Liver (tissue), 8 donors: ENCODE measurements at regions not wholly inside any gene's neighbourhood (a gene's known extent, or its start where the extent isn't known, plus 50 kb on each side); places are given as distances from the start of the nearest gene placed in this dataset.

Experiments
- DNase-seq: peaks from one replicate; pipeline ENCODE4 v3.0.0-alpha.2; 2017; ENCODE audit warnings: low spot score
- H3K27ac ChIP-seq, 2 donors: one replicate each; pipeline ENCODE4 v1.7.0; 2013; ENCODE audit warnings: inconsistent platforms in 2 of 2, low read length in 2 of 2, control low read depth in 1 of 2, low read depth in 1 of 2, mild to moderate bottlenecking in 1 of 2
- H3K27me3 ChIP-seq, 4 donors: one replicate each; pipeline versions ENCODE4 v1.6.1 to v1.7.0; 2013; ENCODE audit warnings: low read length in 3 of 4, inconsistent platforms in 1 of 4, mild to moderate bottlenecking in 1 of 4, moderate library complexity in 1 of 4; ENCODE audit not compliant: control insufficient read depth in 4 of 4, insufficient read depth in 4 of 4
- H3K36me3 ChIP-seq, 4 donors: one replicate each; pipeline versions ENCODE4 v1.6.1 to v1.7.0; 2013; ENCODE audit warnings: low read length in 3 of 4, mild to moderate bottlenecking in 3 of 4, low read depth in 1 of 4, moderate library complexity in 1 of 4; ENCODE audit not compliant: control insufficient read depth in 4 of 4, insufficient read depth in 3 of 4
- H3K4me1 ChIP-seq, 4 donors: one replicate each; pipeline versions ENCODE4 v1.6.1 to v1.7.0; 2013; ENCODE audit warnings: low read length in 3 of 4, mild to moderate bottlenecking in 3 of 4, moderate library complexity in 1 of 4; ENCODE audit not compliant: control insufficient read depth in 4 of 4, insufficient read depth in 4 of 4
- H3K4me3 ChIP-seq, 3 donors: one replicate each; pipeline versions ENCODE4 v1.6.1 to v1.7.0; 2013; ENCODE audit warnings: low read length in 3 of 3, control low read depth in 1 of 3, low read depth in 1 of 3, mild to moderate bottlenecking in 1 of 3
- H3K9ac ChIP-seq, 2 donors: one replicate each; pipeline ENCODE4 v1.7.0; 2013; ENCODE audit warnings: low read length in 2 of 2, mild to moderate bottlenecking in 2 of 2, moderate library complexity in 2 of 2, control low read depth in 1 of 2, low read depth in 1 of 2
- H3K9me3 ChIP-seq, 4 donors: one replicate each; pipeline versions ENCODE4 v1.6.1 to v1.7.0; 2013; ENCODE audit warnings: low read length in 3 of 4; ENCODE audit not compliant: control insufficient read depth in 4 of 4
- EGR1 ChIP-seq, 2 donors: IDR thresholded peaks; 2 replicates each; pipeline ENCODE4 v1.6.1; 2016 to 2018; ENCODE audit warnings: antibody characterized with exemption in 2 of 2, low read depth in 2 of 2
- FOXA1 ChIP-seq: IDR thresholded peaks from 2 replicates; pipeline ENCODE4 v1.6.1; 2016; ENCODE audit warnings: antibody characterized with exemption
- FOXA2 ChIP-seq: IDR thresholded peaks from 2 replicates; pipeline ENCODE4 v1.6.1; 2016; ENCODE audit warnings: antibody characterized with exemption
- GABPA ChIP-seq, 2 donors: IDR thresholded peaks in 1 of 2; conservative IDR thresholded peaks in 1 of 2; 2 replicates each; pipeline ENCODE4 v1.6.1; 2016; ENCODE audit warnings: antibody characterized with exemption in 2 of 2, mild to moderate bottlenecking in 1 of 2, moderate library complexity in 1 of 2
- HNF4A ChIP-seq, 2 donors: conservative IDR thresholded peaks; 2 replicates each; pipeline ENCODE4 v1.6.1; 2016; ENCODE audit warnings: antibody characterized with exemption in 2 of 2, mild to moderate bottlenecking in 2 of 2
- HNF4G ChIP-seq: IDR thresholded peaks from 2 replicates; pipeline ENCODE4 v1.6.1; 2016; ENCODE audit warnings: antibody characterized with exemption
- JUND ChIP-seq, 2 donors: IDR thresholded peaks; 2 replicates each; pipeline ENCODE4 v1.6.1; 2016; ENCODE audit warnings: antibody characterized with exemption in 2 of 2
- MAX ChIP-seq: IDR thresholded peaks from 2 replicates; pipeline ENCODE4 v1.6.1; 2016; ENCODE audit warnings: antibody characterized with exemption
- NR2F2 ChIP-seq: IDR thresholded peaks from 2 replicates; pipeline ENCODE4 v1.6.1; 2016; ENCODE audit warnings: antibody characterized with exemption
- RAD21 ChIP-seq, 2 donors: IDR thresholded peaks; 2 replicates each; pipeline ENCODE4 v1.6.1; 2016; ENCODE audit warnings: antibody characterized with exemption in 2 of 2, mild to moderate bottlenecking in 2 of 2
- REST ChIP-seq: IDR thresholded peaks from 2 replicates; pipeline ENCODE4 v1.6.1; 2016; ENCODE audit warnings: antibody characterized with exemption, mild to moderate bottlenecking
- RXRA ChIP-seq, 2 donors: IDR thresholded peaks; 2 replicates each; pipeline ENCODE4 v1.6.1; 2017 to 2018; ENCODE audit warnings: antibody characterized with exemption in 2 of 2, mild to moderate bottlenecking in 1 of 2
- SP1 ChIP-seq: IDR thresholded peaks from 2 replicates; pipeline ENCODE4 v1.6.1; 2018; ENCODE audit warnings: antibody characterized with exemption, mild to moderate bottlenecking
- TAF1 ChIP-seq: conservative IDR thresholded peaks from 2 replicates; pipeline ENCODE4 v1.6.1; 2016; ENCODE audit warnings: antibody characterized with exemption, mild to moderate bottlenecking
- YY1 ChIP-seq: IDR thresholded peaks from 2 replicates; pipeline ENCODE4 v1.6.1; 2016; ENCODE audit warnings: antibody characterized with exemption, mild to moderate bottlenecking
- ZBTB33 ChIP-seq: IDR thresholded peaks from 2 replicates; pipeline ENCODE4 v1.6.1; 2016; ENCODE audit warnings: antibody characterized with exemption
- WGBS: extraction: QIAGEN DNeasy Blood & Tissue Kit; methylation state at CpG from one replicate; pipeline ENCODE4 v1.1.7; 2013; 5-methylcytosine and 5-hydroxymethylcytosine counted together
- TF ChIP-seq, protein P1 (sequence below): fragments of 150-350 bp; IDR thresholded peaks from 2 replicates; pipeline ENCODE4 v1.5.1; 2017; ENCODE audit warnings: improper control_type of control experiment, low read depth, low read length; ENCODE audit not compliant: missing input control
- TF ChIP-seq, protein P2 (sequence below): IDR thresholded peaks from 2 replicates; pipeline ENCODE4 v1.6.1; 2016; ENCODE audit warnings: antibody characterized with exemption
- donor health status: healthy.
- donor health status: healthy.
- donor health status: healthy.
- donor health status: healthy.
- donor health status: healthy.

GRCh38 chr10:57959318-57960006 is 308.2 kb downstream of the IPMK start:
- peaks cover 2 to 15% (median 7%) of the 10 kb centered on the region in 4 donors for H3K4me1 ChIP-seq
- H3K36me3 ChIP-seq: no peaks in the 10 kb centered on the region
- no peak for TF ChIP-seq ZBTB33
- TF ChIP-seq RAD21 (IDR thresholded peaks at IDR 0.05): peak in 1 of 2 donors; percentile 6
- peak in 1 of 2 donors; percentile 20 for TF ChIP-seq RXRA (IDR thresholded peaks at IDR 0.05)
- no peak for TF ChIP-seq YY1
- TF ChIP-seq HNF4G: no peak
- TF ChIP-seq, protein P1, sequence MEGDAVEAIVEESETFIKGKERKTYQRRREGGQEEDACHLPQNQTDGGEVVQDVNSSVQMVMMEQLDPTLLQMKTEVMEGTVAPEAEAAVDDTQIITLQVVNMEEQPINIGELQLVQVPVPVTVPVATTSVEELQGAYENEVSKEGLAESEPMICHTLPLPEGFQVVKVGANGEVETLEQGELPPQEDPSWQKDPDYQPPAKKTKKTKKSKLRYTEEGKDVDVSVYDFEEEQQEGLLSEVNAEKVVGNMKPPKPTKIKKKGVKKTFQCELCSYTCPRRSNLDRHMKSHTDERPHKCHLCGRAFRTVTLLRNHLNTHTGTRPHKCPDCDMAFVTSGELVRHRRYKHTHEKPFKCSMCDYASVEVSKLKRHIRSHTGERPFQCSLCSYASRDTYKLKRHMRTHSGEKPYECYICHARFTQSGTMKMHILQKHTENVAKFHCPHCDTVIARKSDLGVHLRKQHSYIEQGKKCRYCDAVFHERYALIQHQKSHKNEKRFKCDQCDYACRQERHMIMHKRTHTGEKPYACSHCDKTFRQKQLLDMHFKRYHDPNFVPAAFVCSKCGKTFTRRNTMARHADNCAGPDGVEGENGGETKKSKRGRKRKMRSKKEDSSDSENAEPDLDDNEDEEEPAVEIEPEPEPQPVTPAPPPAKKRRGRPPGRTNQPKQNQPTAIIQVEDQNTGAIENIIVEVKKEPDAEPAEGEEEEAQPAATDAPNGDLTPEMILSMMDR: no peak
- no peak for TF ChIP-seq SP1
- no peak for TF ChIP-seq TAF1
- no peak for TF ChIP-seq NR2F2
- no peak for TF ChIP-seq EGR1 (IDR thresholded peaks at IDR 0.05; ENCODE audit: low read depth in 2 of 2)
- TF ChIP-seq GABPA (IDR thresholded peaks at IDR 0.05 in 1 of 2, conservative IDR thresholded peaks at IDR 0.05 in 1 of 2): no peak
- peak; percentile 65 for TF ChIP-seq FOXA2
- no peak for TF ChIP-seq MAX
- no peak for TF ChIP-seq JUND (IDR thresholded peaks at IDR 0.05)
- peak; percentile 34 to 42 for TF ChIP-seq HNF4A (conservative IDR thresholded peaks at IDR 0.05)
- no peak for TF ChIP-seq REST
- TF ChIP-seq FOXA1: peak; percentile 31
- TF ChIP-seq, protein P2, sequence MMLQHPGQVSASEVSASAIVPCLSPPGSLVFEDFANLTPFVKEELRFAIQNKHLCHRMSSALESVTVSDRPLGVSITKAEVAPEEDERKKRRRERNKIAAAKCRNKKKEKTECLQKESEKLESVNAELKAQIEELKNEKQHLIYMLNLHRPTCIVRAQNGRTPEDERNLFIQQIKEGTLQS: no peak
- no peaks in the 10 kb centered on the region for H3K9me3 ChIP-seq
- H3K4me3 ChIP-seq: no peak overlapping the region
- 17% methylated on average over 1 of the region's 1 CpG for WGBS
- peak overlapping the region; percentile 10 to 12 for H3K27ac ChIP-seq
- H3K27me3 ChIP-seq: no peaks in the 10 kb centered on the region
- no peak overlapping the region for H3K9ac ChIP-seq
- DNase-seq: no peak
